ENCODE measurements at regions not wholly inside any gene's neighbourhood (a gene's known extent, or its start where the extent isn't known, plus 50 kb on each side); places are given as distances from the start of the nearest gene placed in this dataset.
A peak's percentile ranks its signal among the peaks of the same experiment; 100 is the strongest.
"Not testable (repeated sequence)": the region's sequence is repeated elsewhere in the genome, so short reads cannot be mapped to it uniquely, and the experiment has no call there.

DNA sequence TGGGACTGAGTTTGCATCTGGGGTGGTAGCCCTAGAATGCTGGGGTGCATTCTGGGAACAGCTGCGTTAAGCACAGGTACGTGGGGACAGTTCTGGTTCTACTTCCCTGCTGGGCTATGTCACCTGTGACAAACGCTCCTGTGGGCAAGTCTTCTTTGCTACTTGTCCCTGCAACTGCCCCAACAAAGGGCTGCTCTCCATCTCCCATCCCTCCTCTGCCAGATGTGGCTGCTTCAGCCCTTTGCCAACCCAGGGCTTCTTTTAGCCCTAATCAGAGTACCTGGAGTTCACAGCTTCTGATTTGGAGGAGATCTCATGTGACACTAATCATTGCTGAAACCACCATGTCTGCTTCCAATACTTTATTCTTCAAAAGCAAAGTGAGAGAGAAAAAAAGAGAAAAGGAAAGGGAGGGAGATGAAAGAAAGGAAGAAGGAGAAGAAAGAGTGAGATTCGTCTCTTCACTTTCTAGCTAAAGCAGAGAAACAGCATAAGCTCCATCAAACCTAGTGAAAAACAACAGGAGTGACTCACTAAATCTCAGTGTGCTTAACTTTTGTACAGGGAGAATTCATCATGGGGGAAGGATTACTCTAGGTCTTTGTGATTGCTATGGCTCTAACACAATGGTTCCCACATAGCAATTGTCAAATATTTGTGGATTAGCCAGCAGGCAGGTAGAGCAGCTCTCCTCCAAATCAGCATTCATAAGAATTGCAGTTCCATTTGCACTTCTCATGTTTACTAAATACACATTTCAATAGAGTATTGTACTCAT lies 174.8 kb downstream of the LRIG3 start:
- DNase-seq, result no peak
- intact Hi-C loops (cut with DNase I), result no loop called here
- no peak for ATAC-seq (ENCODE audit: poor library complexity)

DNA sequence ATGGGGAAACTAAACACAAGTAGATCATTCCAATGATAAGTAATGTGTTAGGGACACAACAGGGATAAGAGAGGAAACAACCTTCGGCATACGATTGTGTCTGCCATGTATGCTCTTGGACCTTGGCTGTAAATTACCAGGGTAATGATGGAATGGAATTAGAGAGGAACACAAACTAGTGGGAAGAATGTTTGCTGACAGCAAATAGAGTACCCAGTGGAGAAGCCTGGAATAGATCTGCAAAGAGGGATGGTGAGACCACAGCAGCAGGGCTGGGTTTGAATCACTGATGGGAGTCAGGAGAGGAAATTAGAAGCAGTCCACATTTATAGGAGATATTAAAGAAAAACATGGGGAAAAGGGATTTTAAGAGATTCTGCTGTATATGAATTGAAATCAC lies 172.8 kb downstream of the LRIG3 start:
- no peak for DNase-seq
- intact Hi-C loops (cut with DNase I), result no loop called here
- ATAC-seq (ENCODE audit: poor library complexity), result no peak

DNA sequence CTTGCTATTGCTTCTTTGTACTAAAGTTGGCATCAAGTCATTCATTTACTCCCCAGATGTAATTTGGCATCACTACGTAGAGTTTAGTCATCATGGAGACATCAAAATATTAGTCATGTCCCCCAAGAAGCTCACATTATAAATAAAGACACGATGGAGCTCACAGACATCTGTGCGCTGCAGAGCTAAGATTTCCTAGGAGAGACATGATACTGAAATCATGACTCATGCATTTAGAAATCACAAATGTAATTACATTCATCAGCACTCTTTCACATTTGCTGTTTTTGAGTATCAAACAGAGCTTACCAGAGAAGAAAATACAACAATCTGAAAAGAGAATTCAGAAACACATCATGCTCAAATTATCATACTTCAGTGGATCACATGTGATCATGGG lies 169.8 kb downstream of the LRIG3 start:
- intact Hi-C loops (cut with DNase I), result no loop called here
- no peak for ATAC-seq (ENCODE audit: poor library complexity)
- DNase-seq, result no peak

DNA sequence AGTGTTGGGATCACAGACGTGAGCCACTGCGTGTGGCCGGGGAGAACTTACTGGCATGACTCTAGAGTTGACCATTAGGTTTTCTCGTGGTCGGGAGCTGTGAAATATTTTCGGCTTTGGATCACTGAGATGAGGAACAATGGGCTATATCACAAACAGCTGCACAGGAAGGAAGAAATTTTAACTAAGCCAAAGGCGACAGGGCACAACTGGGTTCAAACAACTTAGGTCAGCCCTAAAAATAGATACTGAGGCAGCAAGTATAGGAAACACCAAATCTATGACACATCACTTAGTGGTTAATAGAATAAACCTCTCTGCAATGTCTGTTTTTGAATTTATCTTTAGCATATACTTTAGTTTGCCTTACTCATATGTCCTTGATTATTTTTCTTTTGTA lies 162.9 kb downstream of the LRIG3 start:
- intact Hi-C loops (cut with DNase I), result no loop called here
- DNase-seq, result no peak
- peak; percentile 25 for ATAC-seq (ENCODE audit: poor library complexity)

DNA sequence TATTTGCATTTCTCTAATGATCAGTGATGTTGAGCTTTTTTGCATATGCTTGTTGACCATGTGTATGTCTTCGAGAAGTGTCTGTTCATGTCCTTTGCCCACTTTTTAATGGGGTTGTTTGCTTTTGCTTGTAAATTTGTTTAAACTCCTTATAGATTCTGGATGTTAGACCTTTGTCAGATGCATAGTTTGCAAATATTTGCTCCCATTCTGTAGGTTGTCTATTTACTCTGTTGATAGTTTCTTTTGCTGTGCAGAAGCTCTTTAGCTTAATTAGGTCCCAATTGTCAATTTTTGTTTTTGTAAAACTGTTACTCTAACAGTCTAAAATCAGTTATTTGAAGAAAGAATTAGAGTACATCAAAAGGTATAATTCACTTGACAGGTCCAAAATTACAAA lies 160.6 kb downstream of the LRIG3 start:
- intact Hi-C loops (cut with DNase I); DNase-seq; ATAC-seq (ENCODE audit: poor library complexity): not testable (repeated sequence)

DNA sequence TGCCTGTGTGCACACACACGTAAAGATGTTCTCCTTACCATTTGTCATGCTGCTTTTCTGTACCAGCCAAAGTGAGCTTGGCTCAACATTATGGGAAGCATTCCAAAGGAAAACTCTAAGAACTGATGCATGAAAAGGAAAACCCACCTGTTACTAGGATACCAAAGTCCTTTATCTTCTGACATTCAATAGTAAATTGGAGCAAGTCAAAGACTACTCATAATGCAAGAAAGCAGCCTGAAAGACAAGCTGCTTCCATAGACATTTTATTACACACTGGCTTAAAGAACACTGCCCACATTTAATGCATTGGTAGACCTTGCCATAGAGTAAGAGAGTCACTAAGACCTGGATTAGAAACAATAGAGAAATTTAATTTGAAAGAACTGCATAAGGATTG lies 159.0 kb downstream of the LRIG3 start:
- intact Hi-C loops (cut with DNase I), result no loop called here
- ATAC-seq (ENCODE audit: poor library complexity), result no peak
- no peak for DNase-seq

DNA sequence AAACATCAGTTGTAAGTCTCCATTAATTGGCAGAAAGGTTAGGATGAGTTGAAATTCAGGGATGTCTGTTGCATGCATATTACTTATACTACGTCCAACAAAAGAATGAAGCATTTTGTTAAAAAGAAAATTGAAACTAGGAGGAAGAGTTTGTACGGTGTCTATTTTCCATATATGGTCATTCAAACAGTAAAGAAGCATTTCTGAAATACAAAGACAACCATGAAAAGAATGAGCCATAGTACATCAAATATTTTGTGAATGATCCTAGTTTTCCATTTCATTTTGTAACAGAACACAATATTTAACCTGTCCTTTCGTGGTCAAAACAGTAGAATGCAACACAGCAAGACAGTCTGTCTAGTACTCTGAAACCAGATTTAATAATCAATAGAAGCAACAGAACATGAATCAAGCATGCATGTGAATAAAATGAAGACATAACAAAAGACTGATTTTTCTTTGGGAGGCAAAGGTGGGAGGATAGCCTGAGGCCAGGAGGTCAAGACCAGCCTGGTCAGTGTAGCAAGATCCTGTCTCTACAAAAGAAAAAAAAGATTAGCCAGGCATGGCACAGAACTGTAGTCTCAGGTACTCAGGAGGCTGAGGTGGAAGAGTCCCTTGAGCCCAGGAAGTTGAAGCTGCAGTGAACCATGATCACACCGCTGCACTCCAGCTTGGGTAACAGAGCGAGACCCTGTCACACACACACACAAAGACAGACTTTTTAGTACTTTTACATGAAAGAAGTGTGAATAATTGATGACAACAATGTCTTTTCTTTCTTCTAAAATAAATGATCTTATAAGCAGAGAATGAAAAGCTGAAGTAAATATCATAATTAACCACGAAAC lies 156.0 kb downstream of the LRIG3 start:
- DNase-seq, result no peak
- intact Hi-C loops (cut with DNase I), result no loop called here
- no peak for ATAC-seq (ENCODE audit: poor library complexity)

DNA sequence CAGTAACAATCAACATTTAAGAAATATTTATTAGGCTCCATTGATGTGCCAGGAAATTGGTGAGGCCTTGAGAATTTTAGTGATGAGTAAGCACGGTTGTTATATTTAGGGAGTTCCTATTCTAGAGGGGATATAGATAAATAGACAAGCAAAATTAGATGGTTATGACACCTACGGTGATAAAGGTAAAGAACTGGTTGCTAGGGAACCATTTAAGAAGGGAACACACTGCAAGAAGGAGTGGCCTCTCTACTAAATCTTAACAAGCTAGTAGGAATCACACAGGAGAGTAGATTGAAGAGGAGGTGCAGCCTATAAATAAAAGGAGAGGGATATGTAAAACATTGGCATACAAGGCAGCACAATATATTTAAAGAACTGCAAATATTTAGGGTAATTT lies 155.2 kb downstream of the LRIG3 start:
- ATAC-seq (ENCODE audit: poor library complexity) (peak; percentile 78), DNase-seq (no peak)
- intact Hi-C loops (cut with DNase I), result no loop called here

DNA sequence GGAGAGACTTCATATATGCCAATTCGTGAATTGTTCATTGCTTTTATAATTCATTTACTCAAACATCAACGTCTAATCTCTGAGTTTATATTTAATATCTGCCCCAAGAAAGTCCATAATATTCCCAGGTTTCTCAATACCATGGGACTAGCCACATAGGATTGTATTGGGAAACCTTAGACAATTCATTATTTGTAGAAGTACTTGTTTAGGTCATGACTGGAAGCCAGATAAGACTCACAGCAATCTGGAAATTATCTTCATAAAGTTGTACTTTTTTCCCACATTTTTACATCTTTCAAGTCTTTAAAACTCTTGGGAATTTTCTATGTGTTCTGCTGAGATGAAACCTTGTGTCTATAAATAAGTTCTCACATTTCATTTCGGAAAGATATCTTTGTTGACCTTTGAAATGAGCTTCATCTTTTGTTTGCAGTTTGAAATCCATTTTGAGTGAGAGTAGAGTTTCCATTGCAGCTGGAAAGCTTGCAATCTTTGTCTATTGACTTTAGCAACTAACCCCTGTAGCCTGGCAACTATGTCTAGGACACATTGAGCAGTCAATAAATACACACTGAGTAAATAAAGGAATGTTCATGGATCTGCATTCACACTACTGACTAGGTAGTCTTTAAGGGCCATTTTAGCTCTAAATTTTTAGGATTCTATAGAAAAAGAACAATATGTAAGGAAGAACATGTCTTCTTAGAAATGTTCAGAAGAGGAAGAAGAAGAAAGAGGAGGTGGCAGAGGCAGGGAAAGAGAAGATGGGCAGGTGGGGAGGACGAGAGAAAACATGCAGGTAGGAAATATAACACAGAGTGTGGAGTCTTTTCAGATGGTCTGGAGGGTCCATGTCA lies 154.4 kb downstream of the LRIG3 start:
- DNase-seq (no peak), ATAC-seq (ENCODE audit: poor library complexity) (peak; percentile 89)
- intact Hi-C loops (cut with DNase I), result no loop called here

DNA sequence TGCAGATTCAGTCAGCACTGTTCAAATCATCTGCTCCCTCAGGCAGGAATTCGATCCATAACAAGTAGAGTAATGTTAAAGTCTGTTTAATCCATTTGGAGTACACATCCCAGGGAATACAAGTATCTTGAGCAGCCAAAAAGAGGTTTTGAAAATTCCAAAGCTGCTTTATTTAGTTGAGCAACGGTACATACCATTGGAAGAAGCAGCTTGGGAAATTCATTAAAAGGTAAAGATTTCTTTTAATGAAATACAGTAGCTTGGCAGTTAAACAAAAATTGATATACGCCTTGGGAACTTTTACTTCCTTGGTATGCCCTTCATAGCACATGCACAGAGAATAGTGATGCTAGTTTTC lies 153.8 kb downstream of the LRIG3 start:
- ATAC-seq (ENCODE audit: poor library complexity), result no peak
- no peak for DNase-seq
- intact Hi-C loops (cut with DNase I), result no loop called here

DNA sequence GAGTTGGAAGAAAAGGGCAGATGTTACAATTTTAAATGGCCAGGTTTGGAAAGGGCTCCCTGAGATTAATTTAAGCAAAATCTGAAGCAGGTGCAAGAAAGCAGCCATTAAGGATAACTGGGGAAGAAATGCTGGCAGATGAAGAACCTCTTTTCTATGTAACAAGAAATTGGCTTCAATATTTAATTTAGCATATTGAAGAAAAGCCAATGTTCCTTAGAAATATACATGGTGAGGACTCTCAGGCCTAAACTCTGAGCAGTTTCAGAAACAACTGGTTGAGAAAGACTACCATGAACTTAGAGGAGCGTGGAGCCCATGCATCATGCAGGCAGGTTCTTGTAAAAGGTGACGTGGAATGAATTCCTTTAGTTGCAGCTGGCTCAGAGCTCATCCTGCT lies 152.8 kb downstream of the LRIG3 start:
- no peak for ATAC-seq (ENCODE audit: poor library complexity)
- intact Hi-C loops (cut with DNase I), result no loop called here

DNA sequence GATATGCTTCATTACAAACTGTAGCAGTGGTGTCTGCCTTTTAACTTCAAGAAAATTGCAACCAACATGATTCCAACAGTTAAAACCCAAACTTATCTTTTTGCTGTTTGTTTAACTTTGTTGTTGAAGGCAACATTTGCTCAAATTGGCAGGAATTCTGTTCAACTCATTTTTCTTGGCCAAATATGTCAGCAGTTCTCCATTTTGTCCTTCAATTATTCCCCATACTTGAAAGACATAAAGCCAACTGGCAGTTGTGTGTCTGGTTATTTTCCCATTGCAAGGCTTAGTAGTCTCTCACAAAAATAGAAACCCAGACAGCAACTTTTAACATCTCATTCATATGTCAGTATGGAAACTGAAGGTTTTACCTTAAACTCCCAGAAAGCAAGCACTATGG lies 146.3 kb downstream of the LRIG3 start:
- no peak for DNase-seq
- intact Hi-C loops (cut with DNase I), result no loop called here
- no peak for ATAC-seq (ENCODE audit: poor library complexity)

More for the DNA sequence above, 152.8 kb downstream of the LRIG3 start:
- no peak for DNase-seq

DNA sequence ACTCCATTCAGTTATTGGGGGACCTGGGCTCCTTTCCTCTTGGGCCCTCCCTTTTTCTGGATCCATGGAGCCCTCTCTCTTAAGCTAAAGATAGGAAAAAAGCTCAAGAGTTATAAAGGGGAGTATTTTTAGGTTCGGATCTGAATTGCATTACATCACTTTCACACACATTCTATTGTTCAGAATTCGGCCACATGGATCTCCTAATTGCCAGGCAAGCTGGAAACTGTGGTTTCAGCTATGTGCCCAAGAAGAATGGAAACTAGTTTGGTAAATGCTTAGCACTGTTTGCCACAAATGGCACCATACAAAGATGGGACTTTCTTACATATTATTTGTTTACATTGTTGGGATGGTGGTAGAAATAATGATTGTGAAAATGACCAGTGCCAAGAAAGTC lies 145.6 kb downstream of the LRIG3 start:
- intact Hi-C loops (cut with DNase I), result no loop called here
- no peak for DNase-seq
- no peak for ATAC-seq (ENCODE audit: poor library complexity)

DNA sequence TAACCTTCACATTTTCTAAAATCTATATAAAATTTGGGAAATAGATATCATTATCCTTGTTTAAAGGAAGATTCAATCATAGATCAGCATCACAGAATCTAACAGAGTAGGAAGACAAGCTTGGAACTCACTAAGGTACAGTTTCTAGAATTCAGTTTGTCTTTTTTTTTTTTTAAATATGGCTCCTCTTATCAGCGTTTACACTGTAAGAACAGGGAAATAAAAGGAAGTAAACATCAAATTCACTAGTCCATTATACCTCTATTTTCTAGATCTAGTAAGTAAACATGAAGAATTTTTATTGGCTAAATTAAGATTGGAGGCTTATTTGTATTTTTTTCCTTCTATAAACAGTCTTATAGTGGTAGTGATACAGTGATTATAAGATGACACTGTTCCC lies 144.9 kb downstream of the LRIG3 start:
- intact Hi-C loops (cut with DNase I), result no loop called here
- ATAC-seq (ENCODE audit: poor library complexity) (no peak), DNase-seq (no peak)

DNA sequence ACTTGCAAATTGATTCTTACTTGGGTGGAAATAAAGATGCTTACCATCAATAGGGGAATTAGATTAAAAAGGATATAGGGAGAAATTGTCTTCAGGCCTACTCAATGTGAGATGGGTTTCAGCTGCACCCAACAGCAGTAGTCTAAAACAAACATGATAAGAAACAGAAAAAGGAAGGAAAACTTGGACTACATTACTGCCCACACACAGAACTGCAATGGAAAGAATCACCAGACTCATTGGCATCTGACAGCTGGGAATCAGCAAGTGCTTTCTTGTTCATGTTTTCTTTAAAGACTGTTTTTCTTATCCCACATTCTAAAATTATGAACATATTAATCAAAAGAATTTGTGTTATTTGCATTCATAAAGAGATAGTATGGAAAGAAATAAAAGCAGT lies 144.2 kb downstream of the LRIG3 start:
- ATAC-seq (ENCODE audit: poor library complexity) (no peak), DNase-seq (no peak)
- intact Hi-C loops (cut with DNase I), result no loop called here

DNA sequence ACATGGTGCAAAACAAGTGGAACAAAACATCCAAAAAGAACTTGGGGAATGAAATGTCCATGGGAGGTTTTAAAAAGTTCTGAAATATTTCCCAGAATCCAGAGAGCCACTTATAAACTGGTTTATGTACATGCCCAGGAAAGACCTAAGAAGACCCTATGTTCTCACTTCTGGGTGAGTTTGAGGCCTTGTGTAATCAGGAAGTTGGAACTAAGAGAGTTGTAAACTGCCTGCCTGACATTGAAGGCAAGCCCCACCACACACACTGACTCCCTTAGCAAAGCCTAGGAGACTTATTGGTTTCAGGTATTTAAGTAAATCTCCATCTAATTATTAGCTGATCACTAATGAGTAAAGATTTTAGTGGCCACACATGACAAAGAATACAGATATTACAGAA lies 142.5 kb downstream of the LRIG3 start:
- intact Hi-C loops (cut with DNase I), result no loop called here
- no peak for DNase-seq
- ATAC-seq (ENCODE audit: poor library complexity), result no peak

DNA sequence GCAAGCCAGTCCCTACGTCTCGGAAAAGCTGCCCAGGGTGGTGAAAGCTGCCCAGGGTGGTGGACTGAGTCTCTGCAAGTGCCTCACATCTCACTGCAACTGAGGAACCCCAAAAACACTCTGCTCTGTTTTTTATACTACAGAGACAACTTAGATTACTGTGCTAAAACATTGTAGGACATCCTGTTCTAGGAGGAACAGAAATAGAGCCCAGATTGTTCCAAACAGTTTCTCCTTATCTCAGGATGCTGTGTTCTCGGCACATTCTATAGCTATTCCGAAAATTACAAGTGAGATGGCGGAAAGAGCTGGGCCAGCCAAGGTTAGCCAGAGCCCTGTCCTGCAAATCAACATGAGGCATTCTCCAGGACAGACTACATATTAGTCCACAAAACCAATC lies 138.7 kb downstream of the LRIG3 start:
- DNase-seq (no peak), ATAC-seq (ENCODE audit: poor library complexity) (peak; percentile 59)
- intact Hi-C loops (cut with DNase I), result no loop called here

DNA sequence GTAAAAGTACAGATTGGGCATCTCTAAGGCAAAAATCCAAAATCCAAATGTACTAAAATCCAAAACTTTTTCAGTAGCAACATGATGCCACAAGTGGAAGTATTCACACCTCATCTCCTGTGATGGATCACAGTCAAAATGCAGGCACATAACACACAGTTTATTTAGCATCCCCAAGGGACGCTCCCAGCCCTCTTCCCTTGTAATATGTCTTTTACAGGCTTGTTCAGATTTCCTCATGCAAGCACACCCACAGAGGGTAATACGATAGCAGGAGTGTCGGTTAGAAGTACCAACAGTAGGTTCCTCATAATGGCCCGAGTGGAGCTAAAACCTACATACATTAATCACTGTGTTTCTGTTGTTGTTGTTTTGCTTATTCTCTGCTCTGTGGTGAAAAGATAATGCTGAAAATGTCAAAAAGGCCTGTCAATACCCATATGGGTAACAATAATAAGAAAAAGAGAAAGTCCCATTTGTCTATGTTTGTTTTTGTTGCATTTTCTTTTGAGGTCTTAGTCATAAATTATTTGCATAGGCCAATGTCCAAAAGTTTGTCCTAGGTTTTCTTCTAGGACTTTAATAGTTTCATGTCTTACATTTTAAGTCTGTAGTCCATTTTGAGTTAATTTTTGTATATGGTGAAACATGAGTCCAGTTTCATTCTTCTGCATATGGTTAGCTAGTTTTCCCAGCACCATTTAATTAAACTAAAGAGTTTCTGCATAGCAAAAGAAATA lies 133.1 kb downstream of the LRIG3 start:
- ATAC-seq (ENCODE audit: poor library complexity) (no peak), DNase-seq (no peak)
- intact Hi-C loops (cut with DNase I), result no loop called here

DNA sequence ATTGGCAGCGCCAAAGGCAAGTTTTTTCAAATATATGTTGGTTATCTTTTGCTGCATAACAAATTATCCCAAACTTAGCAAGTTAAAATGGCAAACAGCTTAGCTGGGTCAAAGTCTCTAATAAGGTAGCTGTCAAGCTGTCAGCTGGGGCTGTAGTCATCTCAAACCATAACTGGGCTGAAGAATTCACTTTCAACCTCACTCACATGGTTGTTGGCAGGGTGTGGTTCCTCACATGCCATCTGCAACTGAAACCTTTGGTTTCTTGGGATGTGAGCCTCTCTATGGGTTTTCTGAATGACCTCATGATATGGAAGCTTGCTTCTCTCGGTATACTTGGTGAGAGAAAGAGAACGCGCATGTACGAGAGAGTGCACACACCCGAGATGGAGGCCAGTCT lies 125.4 kb downstream of the LRIG3 start:
- no peak for ATAC-seq (ENCODE audit: poor library complexity)
- no peak for DNase-seq
- intact Hi-C loops (cut with DNase I), result no loop called here

Measured in Right ventricle myocardium superior (tissue), 1 donor.